Subcutaneous abdominal adipose tissue (tissue), 5 donors: ENCODE measurements at regions not wholly inside any gene's neighbourhood (a gene's known extent, or its start where the extent isn't known, plus 50 kb on each side); places are given as distances from the start of the nearest gene placed in this dataset.

Experiments used
- H3K27ac ChIP-seq: one replicate; pipeline ENCODE4 v1.7.0; 2013; ENCODE audit warnings: low read depth, mild to moderate bottlenecking, inconsistent platforms, low read length, moderate library complexity
- H3K27me3 ChIP-seq, 5 donors: one replicate each; pipeline ENCODE4 v1.7.0; 2013; ENCODE audit warnings: low read length in 5 of 5, inconsistent platforms in 1 of 5; ENCODE audit not compliant: control insufficient read depth in 5 of 5, insufficient read depth in 4 of 5
- H3K36me3 ChIP-seq, 5 donors: one replicate each; pipeline ENCODE4 v1.7.0; 2013; ENCODE audit warnings: low read length in 5 of 5; ENCODE audit not compliant: control insufficient read depth in 5 of 5, insufficient read depth in 5 of 5
- H3K4me1 ChIP-seq, 5 donors: one replicate each; pipeline ENCODE4 v1.7.0; 2013; ENCODE audit warnings: low read length in 5 of 5, mild to moderate bottlenecking in 3 of 5, moderate library complexity in 1 of 5; ENCODE audit not compliant: control insufficient read depth in 5 of 5, insufficient read depth in 5 of 5
- H3K4me3 ChIP-seq, 5 donors: one replicate each; pipeline ENCODE4 v1.7.0; 2013; ENCODE audit warnings: low read length in 5 of 5, low read depth in 1 of 5
- H3K9ac ChIP-seq, 5 donors: one replicate each; pipeline ENCODE4 v1.7.0; 2013; ENCODE audit warnings: low read length in 5 of 5, mild to moderate bottlenecking in 4 of 5, moderate library complexity in 3 of 5
- H3K9me3 ChIP-seq, 5 donors: one replicate each; pipeline ENCODE4 v1.7.0; 2013; ENCODE audit warnings: low read length in 5 of 5; ENCODE audit not compliant: control insufficient read depth in 5 of 5
- donor health status: healthy.
- donor health status: healthy.
- donor health status: healthy.
- donor health status: healthy.
- donor health status: healthy.

GRCh38 chr11:47914743-47915142, 65.6 kb upstream of the PTPRJ start:
- H3K4me3 ChIP-seq = no peak overlapping the region
- no peak overlapping the region for H3K27ac ChIP-seq
- H3K9ac ChIP-seq = no peak overlapping the region
- no peaks in the 10 kb centered on the region for H3K27me3 ChIP-seq
- peaks cover 0 to 26% (median 17%) of the 10 kb centered on the region in 5 donors for H3K4me1 ChIP-seq
- no peaks in the 10 kb centered on the region for H3K36me3 ChIP-seq
- H3K9me3 ChIP-seq = no peaks in the 10 kb centered on the region

GRCh38 chr11:47913529-47914244, 65.5 kb upstream of the NUP160 start:
- H3K4me1 ChIP-seq = peaks cover 0 to 25% (median 15%) of the 10 kb centered on the region in 5 donors
- no peaks in the 10 kb centered on the region for H3K36me3 ChIP-seq
- H3K9me3 ChIP-seq = no peaks in the 10 kb centered on the region
- no peaks in the 10 kb centered on the region for H3K27me3 ChIP-seq
- no peak overlapping the region for H3K9ac ChIP-seq
- no peak overlapping the region for H3K27ac ChIP-seq
- H3K4me3 ChIP-seq = no peak overlapping the region

GRCh38 chr11:47912843-47913437, 64.8 kb upstream of the NUP160 start:
- no peaks in the 10 kb centered on the region for H3K9me3 ChIP-seq
- peaks cover 0 to 23% (median 14%) of the 10 kb centered on the region in 5 donors for H3K4me1 ChIP-seq
- no peaks in the 10 kb centered on the region for H3K36me3 ChIP-seq
- H3K27me3 ChIP-seq = no peaks in the 10 kb centered on the region
- H3K27ac ChIP-seq = no peak overlapping the region
- H3K4me3 ChIP-seq = no peak overlapping the region
- H3K9ac ChIP-seq = no peak overlapping the region

- Histone ChIP-seq H3K27ac (no peak overlapping the region), H3K4me1 (peaks cover 0 to 13% (median 10%) of the 10 kb centered on the region in 5 donors), H3K9ac (no peak overlapping the region), H3K4me3 (no peak overlapping the region), H3K27me3 (no peaks in the 10 kb centered on the region), H3K9me3 (no peaks in the 10 kb centered on the region), H3K36me3 (no peaks in the 10 kb centered on the region)
Measured at GRCh38 chr11:47911149-47911548, 63.0 kb upstream of the NUP160 start.

GRCh38 chr11:47908198-47908597, 60.0 kb upstream of the NUP160 start:
- H3K27me3 ChIP-seq = no peaks in the 10 kb centered on the region
- no peaks in the 10 kb centered on the region for H3K9me3 ChIP-seq
- H3K36me3 ChIP-seq = no peaks in the 10 kb centered on the region
- peak overlapping the region; percentile 55 for H3K27ac ChIP-seq
- peak overlapping the region in 1 of 5 donors; percentile 17 for H3K9ac ChIP-seq
- no peak overlapping the region for H3K4me3 ChIP-seq
- peaks cover 0 to 12% (median 10%) of the 10 kb centered on the region in 5 donors for H3K4me1 ChIP-seq

GRCh38 chr11:47907499-47907898, 59.3 kb upstream of the NUP160 start:
- H3K9ac ChIP-seq = no peak overlapping the region
- no peak overlapping the region for H3K4me3 ChIP-seq
- H3K36me3 ChIP-seq = no peaks in the 10 kb centered on the region
- no peaks in the 10 kb centered on the region for H3K27me3 ChIP-seq
- H3K9me3 ChIP-seq = no peaks in the 10 kb centered on the region
- H3K4me1 ChIP-seq = peaks cover 0 to 12% (median 7%) of the 10 kb centered on the region in 5 donors
- H3K27ac ChIP-seq = peak overlapping the region; percentile 55

- H3K27me3 ChIP-seq = no peaks in the 10 kb centered on the region
- H3K4me3 ChIP-seq = no peak overlapping the region
- no peak overlapping the region for H3K27ac ChIP-seq
- no peaks in the 10 kb centered on the region for H3K9me3 ChIP-seq
- no peaks in the 10 kb centered on the region for H3K36me3 ChIP-seq
- peaks cover 0 to 12% (median 7%) of the 10 kb centered on the region in 5 donors for H3K4me1 ChIP-seq
- no peak overlapping the region for H3K9ac ChIP-seq
Measured at GRCh38 chr11:47906066-47906465, 57.9 kb upstream of the NUP160 start.

- Histone ChIP-seq H3K27ac (no peak overlapping the region), H3K36me3 (no peaks in the 10 kb centered on the region), H3K9me3 (no peaks in the 10 kb centered on the region), H3K4me3 (no peak overlapping the region), H3K9ac (no peak overlapping the region), H3K27me3 (no peaks in the 10 kb centered on the region), H3K4me1 (peaks cover 0 to 12% (median 7%) of the 10 kb centered on the region in 5 donors)
Measured at GRCh38 chr11:47905358-47906059, 57.4 kb upstream of the NUP160 start.

GRCh38 chr11:47904808-47905207, 56.7 kb upstream of the NUP160 start:
- no peaks in the 10 kb centered on the region for H3K36me3 ChIP-seq
- no peaks in the 10 kb centered on the region for H3K9me3 ChIP-seq
- H3K27ac ChIP-seq = no peak overlapping the region
- H3K4me1 ChIP-seq = peaks cover 0 to 12% (median 7%) of the 10 kb centered on the region in 5 donors
- no peaks in the 10 kb centered on the region for H3K27me3 ChIP-seq
- no peak overlapping the region for H3K4me3 ChIP-seq
- no peak overlapping the region for H3K9ac ChIP-seq

- no peak overlapping the region for H3K27ac ChIP-seq
- H3K4me1 ChIP-seq = peaks cover 0 to 12% (median 7%) of the 10 kb centered on the region in 5 donors
- H3K9me3 ChIP-seq = no peaks in the 10 kb centered on the region
- no peak overlapping the region for H3K9ac ChIP-seq
- H3K36me3 ChIP-seq = no peaks in the 10 kb centered on the region
- no peaks in the 10 kb centered on the region for H3K27me3 ChIP-seq
- no peak overlapping the region for H3K4me3 ChIP-seq
Measured at GRCh38 chr11:47904048-47904447, 55.9 kb upstream of the NUP160 start.
